ENCODE measurements at regions not wholly inside any gene's neighbourhood (a gene's known extent, or its start where the extent isn't known, plus 50 kb on each side); places are given as distances from the start of the nearest gene placed in this dataset.

GRCh38 chr5:124383693-124384092 lies 362.7 kb downstream of the ZNF608 start:
- H3K27ac ChIP-seq (ENCODE audit: low read length), result no peak overlapping the region

GRCh38 chr5:124377386-124377785 lies 369.1 kb downstream of the ZNF608 start:
- no peaks in the 10 kb centered on the region for H3K4me1 ChIP-seq (ENCODE audit: control insufficient read depth, insufficient read depth, low read length)
- H3K4me3 ChIP-seq (ENCODE audit: low read length in 2 of 2), result no peak overlapping the region
- H3K27me3 ChIP-seq (ENCODE audit: control insufficient read depth in 1 of 2, insufficient read depth in 2 of 2, low read length in 2 of 2), result no peaks in the 10 kb centered on the region
- H3K27ac ChIP-seq (ENCODE audit: low read length), result no peak overlapping the region
- H3K9ac ChIP-seq (ENCODE audit: low read length in 2 of 2), result no peak overlapping the region
- H3K36me3 ChIP-seq (ENCODE audit: control insufficient read depth in 2 of 2, insufficient read depth in 2 of 2, low read length in 2 of 2), result no peaks in the 10 kb centered on the region
- peaks cover 0 to 1% of the 10 kb centered on the region in 2 donors for H3K9me3 ChIP-seq (ENCODE audit: control insufficient read depth in 2 of 2, low read length in 2 of 2)

More at GRCh38 chr5:124383693-124384092, 362.7 kb downstream of the ZNF608 start:
- no peak overlapping the region for H3K4me3 ChIP-seq (ENCODE audit: low read length in 2 of 2)
- no peaks in the 10 kb centered on the region for H3K27me3 ChIP-seq (ENCODE audit: control insufficient read depth in 1 of 2, insufficient read depth in 2 of 2, low read length in 2 of 2)
- no peak overlapping the region for H3K9ac ChIP-seq (ENCODE audit: low read length in 2 of 2)
- no peaks in the 10 kb centered on the region for H3K4me1 ChIP-seq (ENCODE audit: control insufficient read depth, insufficient read depth, low read length)
- peaks cover 0 to 13% of the 10 kb centered on the region in 2 donors for H3K9me3 ChIP-seq (ENCODE audit: control insufficient read depth in 2 of 2, low read length in 2 of 2)
- H3K36me3 ChIP-seq (ENCODE audit: control insufficient read depth in 2 of 2, insufficient read depth in 2 of 2, low read length in 2 of 2), result no peaks in the 10 kb centered on the region

- H3K4me3 ChIP-seq (ENCODE audit: low read length in 2 of 2), result no peak overlapping the region
- no peaks in the 10 kb centered on the region for H3K27me3 ChIP-seq (ENCODE audit: control insufficient read depth in 1 of 2, insufficient read depth in 2 of 2, low read length in 2 of 2)
- H3K36me3 ChIP-seq (ENCODE audit: control insufficient read depth in 2 of 2, insufficient read depth in 2 of 2, low read length in 2 of 2), result no peaks in the 10 kb centered on the region
- no peak overlapping the region for H3K27ac ChIP-seq (ENCODE audit: low read length)
- no peaks in the 10 kb centered on the region for H3K4me1 ChIP-seq (ENCODE audit: control insufficient read depth, insufficient read depth, low read length)
- H3K9ac ChIP-seq (ENCODE audit: low read length in 2 of 2), result no peak overlapping the region
- no peaks in the 10 kb centered on the region for H3K9me3 ChIP-seq (ENCODE audit: control insufficient read depth in 2 of 2, low read length in 2 of 2)
These were observed 372.6 kb downstream of the ZNF608 start for GRCh38 chr5:124373883-124374282.

GRCh38 chr5:124372457-124372856 lies 374.0 kb downstream of the ZNF608 start:
- H3K36me3 ChIP-seq (ENCODE audit: control insufficient read depth in 2 of 2, insufficient read depth in 2 of 2, low read length in 2 of 2), result no peaks in the 10 kb centered on the region
- no peak overlapping the region for H3K4me3 ChIP-seq (ENCODE audit: low read length in 2 of 2)
- H3K27ac ChIP-seq (ENCODE audit: low read length), result no peak overlapping the region
- no peak overlapping the region for H3K9ac ChIP-seq (ENCODE audit: low read length in 2 of 2)
- no peaks in the 10 kb centered on the region for H3K4me1 ChIP-seq (ENCODE audit: control insufficient read depth, insufficient read depth, low read length)
- no peaks in the 10 kb centered on the region for H3K27me3 ChIP-seq (ENCODE audit: control insufficient read depth in 1 of 2, insufficient read depth in 2 of 2, low read length in 2 of 2)
- no peaks in the 10 kb centered on the region for H3K9me3 ChIP-seq (ENCODE audit: control insufficient read depth in 2 of 2, low read length in 2 of 2)

GRCh38 chr5:124371111-124371706 lies 375.2 kb downstream of the ZNF608 start:
- Histone ChIP-seq H3K9ac (ENCODE audit: low read length in 2 of 2) (no peak overlapping the region), H3K9me3 (ENCODE audit: control insufficient read depth in 2 of 2, low read length in 2 of 2) (no peaks in the 10 kb centered on the region), H3K36me3 (ENCODE audit: control insufficient read depth in 2 of 2, insufficient read depth in 2 of 2, low read length in 2 of 2) (no peaks in the 10 kb centered on the region), H3K27ac (ENCODE audit: low read length) (no peak overlapping the region), H3K27me3 (ENCODE audit: control insufficient read depth in 1 of 2, insufficient read depth in 2 of 2, low read length in 2 of 2) (no peaks in the 10 kb centered on the region), H3K4me1 (ENCODE audit: control insufficient read depth, insufficient read depth, low read length) (no peaks in the 10 kb centered on the region), H3K4me3 (ENCODE audit: low read length in 2 of 2) (no peak overlapping the region)

- H3K9me3 ChIP-seq (ENCODE audit: control insufficient read depth in 2 of 2, low read length in 2 of 2), result no peaks in the 10 kb centered on the region
- no peak overlapping the region for H3K4me3 ChIP-seq (ENCODE audit: low read length in 2 of 2)
- no peaks in the 10 kb centered on the region for H3K36me3 ChIP-seq (ENCODE audit: control insufficient read depth in 2 of 2, insufficient read depth in 2 of 2, low read length in 2 of 2)
- H3K27me3 ChIP-seq (ENCODE audit: control insufficient read depth in 1 of 2, insufficient read depth in 2 of 2, low read length in 2 of 2), result no peaks in the 10 kb centered on the region
- no peaks in the 10 kb centered on the region for H3K4me1 ChIP-seq (ENCODE audit: control insufficient read depth, insufficient read depth, low read length)
- no peak overlapping the region for H3K9ac ChIP-seq (ENCODE audit: low read length in 2 of 2)
- H3K27ac ChIP-seq (ENCODE audit: low read length), result no peak overlapping the region
These were observed 375.8 kb downstream of the ZNF608 start for GRCh38 chr5:124370601-124371000.

- H3K4me1 ChIP-seq (ENCODE audit: control insufficient read depth, insufficient read depth, low read length), result no peaks in the 10 kb centered on the region
- H3K4me3 ChIP-seq (ENCODE audit: low read length in 2 of 2), result no peak overlapping the region
- H3K27ac ChIP-seq (ENCODE audit: low read length), result no peak overlapping the region
- H3K36me3 ChIP-seq (ENCODE audit: control insufficient read depth in 2 of 2, insufficient read depth in 2 of 2, low read length in 2 of 2), result no peaks in the 10 kb centered on the region
- no peaks in the 10 kb centered on the region for H3K27me3 ChIP-seq (ENCODE audit: control insufficient read depth in 1 of 2, insufficient read depth in 2 of 2, low read length in 2 of 2)
- H3K9ac ChIP-seq (ENCODE audit: low read length in 2 of 2), result no peak overlapping the region
- no peaks in the 10 kb centered on the region for H3K9me3 ChIP-seq (ENCODE audit: control insufficient read depth in 2 of 2, low read length in 2 of 2)
These were observed 381.1 kb downstream of the ZNF608 start for GRCh38 chr5:124365361-124365801.

GRCh38 chr5:124355928-124356327 lies 390.5 kb downstream of the ZNF608 start:
- Histone ChIP-seq H3K9me3 (ENCODE audit: control insufficient read depth in 2 of 2, low read length in 2 of 2) (no peaks in the 10 kb centered on the region), H3K9ac (ENCODE audit: low read length in 2 of 2) (no peak overlapping the region), H3K27me3 (ENCODE audit: control insufficient read depth in 1 of 2, insufficient read depth in 2 of 2, low read length in 2 of 2) (no peaks in the 10 kb centered on the region), H3K4me1 (ENCODE audit: control insufficient read depth, insufficient read depth, low read length) (no peaks in the 10 kb centered on the region), H3K4me3 (ENCODE audit: low read length in 2 of 2) (no peak overlapping the region), H3K36me3 (ENCODE audit: control insufficient read depth in 2 of 2, insufficient read depth in 2 of 2, low read length in 2 of 2) (no peaks in the 10 kb centered on the region), H3K27ac (ENCODE audit: low read length) (no peak overlapping the region)

GRCh38 chr5:124353016-124353415 lies 393.4 kb downstream of the ZNF608 start:
- Histone ChIP-seq H3K4me3 (ENCODE audit: low read length in 2 of 2) (no peak overlapping the region), H3K9ac (ENCODE audit: low read length in 2 of 2) (no peak overlapping the region), H3K4me1 (ENCODE audit: control insufficient read depth, insufficient read depth, low read length) (no peaks in the 10 kb centered on the region), H3K36me3 (ENCODE audit: control insufficient read depth in 2 of 2, insufficient read depth in 2 of 2, low read length in 2 of 2) (no peaks in the 10 kb centered on the region), H3K9me3 (ENCODE audit: control insufficient read depth in 2 of 2, low read length in 2 of 2) (no peaks in the 10 kb centered on the region), H3K27me3 (ENCODE audit: control insufficient read depth in 1 of 2, insufficient read depth in 2 of 2, low read length in 2 of 2) (no peaks in the 10 kb centered on the region), H3K27ac (ENCODE audit: low read length) (no peak overlapping the region)

GRCh38 chr5:124352312-124352711 lies 394.1 kb downstream of the ZNF608 start:
- Histone ChIP-seq H3K27ac (ENCODE audit: low read length) (no peak overlapping the region), H3K27me3 (ENCODE audit: control insufficient read depth in 1 of 2, insufficient read depth in 2 of 2, low read length in 2 of 2) (no peaks in the 10 kb centered on the region), H3K36me3 (ENCODE audit: control insufficient read depth in 2 of 2, insufficient read depth in 2 of 2, low read length in 2 of 2) (no peaks in the 10 kb centered on the region), H3K9ac (ENCODE audit: low read length in 2 of 2) (no peak overlapping the region), H3K4me3 (ENCODE audit: low read length in 2 of 2) (no peak overlapping the region), H3K4me1 (ENCODE audit: control insufficient read depth, insufficient read depth, low read length) (no peaks in the 10 kb centered on the region), H3K9me3 (ENCODE audit: control insufficient read depth in 2 of 2, low read length in 2 of 2) (no peaks in the 10 kb centered on the region)

- Histone ChIP-seq H3K27me3 (ENCODE audit: control insufficient read depth in 1 of 2, insufficient read depth in 2 of 2, low read length in 2 of 2) (no peaks in the 10 kb centered on the region), H3K4me1 (ENCODE audit: control insufficient read depth, insufficient read depth, low read length) (no peaks in the 10 kb centered on the region), H3K4me3 (ENCODE audit: low read length in 2 of 2) (no peak overlapping the region), H3K9me3 (ENCODE audit: control insufficient read depth in 2 of 2, low read length in 2 of 2) (no peaks in the 10 kb centered on the region), H3K9ac (ENCODE audit: low read length in 2 of 2) (no peak overlapping the region), H3K27ac (ENCODE audit: low read length) (no peak overlapping the region), H3K36me3 (ENCODE audit: control insufficient read depth in 2 of 2, insufficient read depth in 2 of 2, low read length in 2 of 2) (no peaks in the 10 kb centered on the region)
These were observed 396.5 kb downstream of the ZNF608 start for GRCh38 chr5:124349931-124350330.

Measured in stomach smooth muscle (tissue), 2 donors.